Fibroblast of lung (primary cell): ENCODE measurements at regions not wholly inside any gene's neighbourhood (a gene's known extent, or its start where the extent isn't known, plus 50 kb on each side); places are given as distances from the start of the nearest gene placed in this dataset.

Experiments
- DNase-seq, 2 donors: peaks; one replicate each; pipeline versions ENCODE4 v3.0.0 to v3.0.0-alpha.2; 2010; ENCODE audit warnings: low read depth in 2 of 2
- H2AFZ ChIP-seq: 2 replicates; pipeline ENCODE4 v1.5.1; 2012; ENCODE audit warnings: low read length, control low read depth, inconsistent platforms
- H3K27ac ChIP-seq: 2 replicates; pipeline ENCODE4 v1.5.1; 2011; ENCODE audit warnings: low read length, control low read depth; ENCODE audit not compliant: insufficient read depth
- H3K27me3 ChIP-seq: 2 replicates; pipeline ENCODE4 v1.5.1; 2011; ENCODE audit warnings: mild to moderate bottlenecking, low read length; ENCODE audit not compliant: control insufficient read depth, insufficient read depth
- H3K36me3 ChIP-seq: 2 replicates; pipeline ENCODE4 v1.5.1; 2011; ENCODE audit warnings: low read length; ENCODE audit not compliant: control insufficient read depth, insufficient read depth
- H3K4me1 ChIP-seq: 2 replicates; pipeline ENCODE4 v1.5.1; 2011; ENCODE audit warnings: low read length; ENCODE audit not compliant: control insufficient read depth, insufficient read depth; ENCODE audit errors: extremely low read depth
- H3K4me2 ChIP-seq: 2 replicates; pipeline ENCODE4 v1.5.1; 2011; ENCODE audit warnings: low read length, control low read depth; ENCODE audit not compliant: insufficient read depth; ENCODE audit errors: extremely low read depth
- H3K4me3 ChIP-seq, 4 experiments: fragments of 200-600 bp in 1 of 4; sonication (generic) in 1 of 4; replicated peaks in 1 of 4; 2 replicates each; pipeline ENCODE4 v1.5.1; 2011 to 2016; ENCODE audit warnings: low read length in 4 of 4, low read depth in 3 of 4, mild to moderate bottlenecking in 3 of 4, control low read depth in 2 of 4, inconsistent platforms in 1 of 4, mixed read lengths in 1 of 4; ENCODE audit not compliant: insufficient read depth in 1 of 4; ENCODE audit errors: control extremely low read depth in 1 of 4
- H3K79me2 ChIP-seq: 2 replicates; pipeline ENCODE4 v1.5.1; 2012; ENCODE audit warnings: mild to moderate bottlenecking, low read length, inconsistent platforms; ENCODE audit not compliant: control insufficient read depth, insufficient read depth
- H3K9ac ChIP-seq: 2 replicates; pipeline ENCODE4 v1.5.1; 2011; ENCODE audit warnings: mild to moderate bottlenecking, low read length, control low read depth; ENCODE audit not compliant: insufficient read depth
- H3K9me3 ChIP-seq: 2 replicates; pipeline ENCODE4 v1.5.1; 2012; ENCODE audit warnings: low read depth, low read length; ENCODE audit not compliant: control insufficient read depth, insufficient read depth
- H4K20me1 ChIP-seq: 2 replicates; pipeline ENCODE4 v1.5.1; 2011; ENCODE audit warnings: low read length; ENCODE audit not compliant: control insufficient read depth, insufficient read depth; ENCODE audit errors: extremely low read depth
- EZH2 ChIP-seq: IDR thresholded peaks from 2 replicates; pipeline ENCODE4 v1.5.1; 2012; ENCODE audit warnings: low read length, control low read depth, mild to moderate bottlenecking; ENCODE audit errors: missing control alignments
- TF ChIP-seq, protein P1 (sequence below), 2 donors: IDR thresholded peaks in 1 of 2; conservative IDR thresholded peaks in 1 of 2; 1 replicate in 1 of 2; 2 replicates in 1 of 2; pipeline ENCODE4 v1.5.1; 2011 to 2012; ENCODE audit warnings: low read length in 2 of 2, control low read depth in 1 of 2, inconsistent platforms in 1 of 2, low read depth in 1 of 2, mild to moderate bottlenecking in 1 of 2

DNA sequence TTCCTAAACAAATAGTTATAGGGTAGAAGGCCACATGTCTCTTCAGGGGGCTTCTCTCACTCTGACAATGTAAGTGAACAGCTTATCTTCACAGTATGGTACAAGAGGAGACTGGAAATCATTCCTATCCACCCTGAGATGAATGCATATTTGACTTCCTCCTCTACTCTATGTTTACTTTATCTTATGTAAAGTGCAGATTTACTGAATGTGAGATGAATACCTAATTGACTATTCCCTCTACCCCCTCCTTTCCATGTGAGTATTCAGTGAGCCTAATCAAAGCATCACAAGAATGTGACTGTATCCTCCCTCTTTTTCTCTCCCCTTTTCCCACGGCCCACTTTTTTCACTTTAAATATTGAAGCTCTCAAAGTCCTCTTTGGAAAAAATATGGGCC is 132.5 kb downstream of the BACH1 start:
- Histone ChIP-seq H3K4me2 (no peak overlapping the region), H2AFZ (no peak overlapping the region), H3K9me3 (no peaks in the 10 kb centered on the region), H4K20me1 (no peaks in the 10 kb centered on the region), H3K4me3 (no peak overlapping the region), H3K9ac (no peak overlapping the region), H3K4me1 (no peaks in the 10 kb centered on the region), H3K27ac (no peak overlapping the region), H3K27me3 (no peaks in the 10 kb centered on the region), H3K79me2 (no peaks in the 10 kb centered on the region), H3K36me3 (no peaks in the 10 kb centered on the region)
- no peak for DNase-seq
- TF ChIP-seq, protein P1, sequence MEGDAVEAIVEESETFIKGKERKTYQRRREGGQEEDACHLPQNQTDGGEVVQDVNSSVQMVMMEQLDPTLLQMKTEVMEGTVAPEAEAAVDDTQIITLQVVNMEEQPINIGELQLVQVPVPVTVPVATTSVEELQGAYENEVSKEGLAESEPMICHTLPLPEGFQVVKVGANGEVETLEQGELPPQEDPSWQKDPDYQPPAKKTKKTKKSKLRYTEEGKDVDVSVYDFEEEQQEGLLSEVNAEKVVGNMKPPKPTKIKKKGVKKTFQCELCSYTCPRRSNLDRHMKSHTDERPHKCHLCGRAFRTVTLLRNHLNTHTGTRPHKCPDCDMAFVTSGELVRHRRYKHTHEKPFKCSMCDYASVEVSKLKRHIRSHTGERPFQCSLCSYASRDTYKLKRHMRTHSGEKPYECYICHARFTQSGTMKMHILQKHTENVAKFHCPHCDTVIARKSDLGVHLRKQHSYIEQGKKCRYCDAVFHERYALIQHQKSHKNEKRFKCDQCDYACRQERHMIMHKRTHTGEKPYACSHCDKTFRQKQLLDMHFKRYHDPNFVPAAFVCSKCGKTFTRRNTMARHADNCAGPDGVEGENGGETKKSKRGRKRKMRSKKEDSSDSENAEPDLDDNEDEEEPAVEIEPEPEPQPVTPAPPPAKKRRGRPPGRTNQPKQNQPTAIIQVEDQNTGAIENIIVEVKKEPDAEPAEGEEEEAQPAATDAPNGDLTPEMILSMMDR (conservative IDR thresholded peaks at IDR 0.05 in 1 of 2, IDR thresholded peaks at IDR 0.05 in 1 of 2; ENCODE audit: low read depth in 1 of 2, low read length in 2 of 2) = no peak
- no peak for TF ChIP-seq EZH2

DNA sequence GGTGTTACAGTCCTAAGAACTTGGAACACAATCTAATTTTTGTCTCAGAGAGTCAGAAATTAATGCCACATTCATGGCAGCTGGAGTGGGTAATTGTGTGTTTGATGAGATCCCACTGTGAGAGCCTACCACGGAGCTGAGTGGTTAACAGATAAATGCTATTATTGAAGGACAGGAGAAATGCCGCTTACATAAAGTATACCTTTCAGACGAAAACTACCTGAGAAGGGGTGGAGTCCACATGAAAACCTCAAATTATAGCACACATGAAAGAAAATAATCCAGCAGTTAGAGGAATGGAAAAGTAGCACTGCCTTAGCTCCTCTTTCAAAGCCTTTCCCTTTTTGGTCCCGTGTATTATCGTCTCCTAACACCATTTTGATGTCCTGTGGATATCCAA is 133.0 kb downstream of the BACH1 start:
- Histone ChIP-seq H3K4me1 (no peaks in the 10 kb centered on the region), H3K79me2 (no peaks in the 10 kb centered on the region), H3K27ac (no peak overlapping the region), H3K9ac (no peak overlapping the region), H3K36me3 (no peaks in the 10 kb centered on the region), H4K20me1 (no peaks in the 10 kb centered on the region), H3K9me3 (no peaks in the 10 kb centered on the region), H3K27me3 (no peaks in the 10 kb centered on the region), H3K4me3 (no peak overlapping the region), H3K4me2 (no peak overlapping the region), H2AFZ (no peak overlapping the region)
- no peak for TF ChIP-seq EZH2
- DNase-seq = no peak

DNA sequence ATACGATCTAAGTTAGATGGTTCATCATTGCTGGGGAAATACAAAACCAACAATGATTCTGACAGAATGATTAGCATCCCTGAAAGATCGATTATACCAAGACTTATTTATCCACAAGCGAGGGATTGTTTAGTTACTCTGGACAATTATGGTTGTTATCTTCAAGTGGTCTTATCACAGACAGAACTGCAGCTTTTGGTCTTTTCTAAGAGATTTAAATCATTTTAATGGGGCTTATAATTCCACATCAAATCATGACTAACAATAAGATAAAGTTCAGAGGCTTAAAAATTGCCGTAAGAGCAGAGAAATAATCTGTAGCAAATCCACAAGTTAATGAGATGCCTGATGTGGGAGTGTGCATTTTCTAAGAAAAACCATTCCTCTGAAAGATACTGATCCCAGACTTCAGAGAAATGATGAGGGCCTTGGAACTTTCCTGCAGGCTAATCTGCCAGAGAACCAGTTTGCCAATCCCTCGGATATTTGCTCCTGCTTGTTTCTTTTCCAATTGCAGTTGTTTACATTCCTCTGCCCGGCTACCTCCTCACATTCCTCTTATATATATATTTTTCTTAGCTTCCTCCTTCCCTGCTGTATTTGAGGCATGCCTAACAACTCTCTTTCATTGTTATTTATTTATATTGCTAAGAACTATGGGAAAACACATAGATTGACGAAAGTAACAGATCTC is 134.8 kb downstream of the BACH1 start:
- Histone ChIP-seq H3K79me2 (no peaks in the 10 kb centered on the region), H3K36me3 (no peaks in the 10 kb centered on the region), H3K4me2 (no peak overlapping the region), H3K4me1 (no peaks in the 10 kb centered on the region), H4K20me1 (no peaks in the 10 kb centered on the region), H2AFZ (no peak overlapping the region), H3K27ac (no peak overlapping the region), H3K9ac (no peak overlapping the region), H3K9me3 (no peaks in the 10 kb centered on the region), H3K27me3 (no peaks in the 10 kb centered on the region), H3K4me3 (no peak overlapping the region)
- TF ChIP-seq, protein P1 (conservative IDR thresholded peaks at IDR 0.05 in 1 of 2, IDR thresholded peaks at IDR 0.05 in 1 of 2; ENCODE audit: low read depth in 1 of 2, low read length in 2 of 2) = no peak
- no peak for TF ChIP-seq EZH2
- peak; percentile 16 to 21 for DNase-seq
